ENCODE measurements at regions not wholly inside any gene's neighbourhood (a gene's known extent, or its start where the extent isn't known, plus 50 kb on each side); places are given as distances from the start of the nearest gene placed in this dataset.

- Mint-ChIP-seq H3K9me3 (ENCODE audit: low read depth) (peaks cover 19% of the 10 kb centered on the region), H3K36me3 (ENCODE audit: low read depth) (no peaks in the 10 kb centered on the region), H3K4me1 (no peaks in the 10 kb centered on the region), H3K27ac (no peak overlapping the region), H3K27me3 (no peaks in the 10 kb centered on the region), H3K4me3 (no peak overlapping the region)
- intact Hi-C loops (cut with DNase I, micrococcal nuclease), result no loop called here
- ChIA-PET POLR2A (no interaction called here), CTCF (no interaction called here)
- no peak for ATAC-seq
- no peak for DNase-seq
Measured at GRCh38 chr2:180394305-180394704, 387.2 kb upstream of the CWC22 start.

GRCh38 chr2:180385601-180386201 lies 378.6 kb upstream of the CWC22 start:
- POLR2A ChIA-PET, result no interaction called here
- Mint-ChIP-seq H3K27me3 (no peaks in the 10 kb centered on the region), H3K27ac (no peak overlapping the region), H3K4me1 (no peaks in the 10 kb centered on the region), H3K4me3 (no peak overlapping the region), H3K36me3 (ENCODE audit: low read depth) (no peaks in the 10 kb centered on the region), H3K9me3 (ENCODE audit: low read depth) (no peaks in the 10 kb centered on the region)
- intact Hi-C loops (cut with DNase I, micrococcal nuclease), result no loop called here
- ATAC-seq (no peak), DNase-seq (no peak)
- CTCF ChIA-PET, result no interaction called here

GRCh38 chr2:180376066-180376465 lies 369.0 kb upstream of the CWC22 start:
- H3K27me3 Mint-ChIP-seq, result no peaks in the 10 kb centered on the region
- intact Hi-C loops (cut with DNase I, micrococcal nuclease), result no loop called here
- POLR2A ChIA-PET, result no interaction called here

GRCh38 chr2:180374502-180375281 lies 367.6 kb upstream of the CWC22 start:
- no peak overlapping the region for H3K4me3 Mint-ChIP-seq
- ATAC-seq, result no peak
- H3K27me3 Mint-ChIP-seq, result no peaks in the 10 kb centered on the region
- H3K4me1 Mint-ChIP-seq, result no peaks in the 10 kb centered on the region
- H3K27ac Mint-ChIP-seq, result no peak overlapping the region
- intact Hi-C loops (cut with DNase I, micrococcal nuclease), result no loop called here
- no peaks in the 10 kb centered on the region for H3K9me3 Mint-ChIP-seq (ENCODE audit: low read depth)
- ChIA-PET POLR2A (no interaction called here), CTCF (no interaction called here)
- no peaks in the 10 kb centered on the region for H3K36me3 Mint-ChIP-seq (ENCODE audit: low read depth)
- no peak for DNase-seq

More at GRCh38 chr2:180376066-180376465, 369.0 kb upstream of the CWC22 start:
- CTCF ChIA-PET, result no interaction called here
- no peak for DNase-seq
- H3K4me3 Mint-ChIP-seq, result no peak overlapping the region
- no peak for ATAC-seq
- no peaks in the 10 kb centered on the region for H3K4me1 Mint-ChIP-seq
- no peaks in the 10 kb centered on the region for H3K9me3 Mint-ChIP-seq (ENCODE audit: low read depth)
- H3K27ac Mint-ChIP-seq, result no peak overlapping the region
- no peaks in the 10 kb centered on the region for H3K36me3 Mint-ChIP-seq (ENCODE audit: low read depth)

- no peaks in the 10 kb centered on the region for H3K4me1 Mint-ChIP-seq
- no peak overlapping the region for H3K27ac Mint-ChIP-seq
- no peaks in the 10 kb centered on the region for H3K27me3 Mint-ChIP-seq
- H3K4me3 Mint-ChIP-seq, result no peak overlapping the region
- H3K36me3 Mint-ChIP-seq (ENCODE audit: low read depth), result no peaks in the 10 kb centered on the region
- intact Hi-C loops (cut with DNase I, micrococcal nuclease), result no loop called here
- ATAC-seq (no peak), DNase-seq (no peak)
- ChIA-PET CTCF (no interaction called here), POLR2A (no interaction called here)
- no peaks in the 10 kb centered on the region for H3K9me3 Mint-ChIP-seq (ENCODE audit: low read depth)
Measured at GRCh38 chr2:180370511-180371205, 363.6 kb upstream of the CWC22 start.

- ATAC-seq (no peak), DNase-seq (no peak)
- CTCF ChIA-PET, result no interaction called here
- no peaks in the 10 kb centered on the region for H3K36me3 Mint-ChIP-seq (ENCODE audit: low read depth)
- POLR2A ChIA-PET, result no interaction called here
- H3K27me3 Mint-ChIP-seq, result no peaks in the 10 kb centered on the region
- intact Hi-C loops (cut with DNase I, micrococcal nuclease), result no loop called here
- no peaks in the 10 kb centered on the region for H3K4me1 Mint-ChIP-seq
- H3K27ac Mint-ChIP-seq, result no peak overlapping the region
- no peak overlapping the region for H3K4me3 Mint-ChIP-seq
- no peaks in the 10 kb centered on the region for H3K9me3 Mint-ChIP-seq (ENCODE audit: low read depth)
Measured at GRCh38 chr2:180368881-180369280, 361.8 kb upstream of the CWC22 start.

- Mint-ChIP-seq H3K4me1 (no peaks in the 10 kb centered on the region), H3K27me3 (no peaks in the 10 kb centered on the region), H3K36me3 (ENCODE audit: low read depth) (no peaks in the 10 kb centered on the region), H3K9me3 (ENCODE audit: low read depth) (no peaks in the 10 kb centered on the region), H3K27ac (no peak overlapping the region), H3K4me3 (no peak overlapping the region)
- ChIA-PET CTCF (no interaction called here), POLR2A (no interaction called here)
- no peak for DNase-seq
- intact Hi-C loops (cut with DNase I, micrococcal nuclease), result no loop called here
- ATAC-seq, result no peak
Measured at GRCh38 chr2:180367815-180368214, 360.7 kb upstream of the CWC22 start.

GRCh38 chr2:180366481-180366880 lies 359.4 kb upstream of the CWC22 start:
- ChIA-PET CTCF (no interaction called here), POLR2A (no interaction called here)
- DNase-seq (no peak), ATAC-seq (no peak)
- Mint-ChIP-seq H3K4me3 (no peak overlapping the region), H3K27ac (no peak overlapping the region), H3K36me3 (ENCODE audit: low read depth) (no peaks in the 10 kb centered on the region), H3K27me3 (no peaks in the 10 kb centered on the region), H3K9me3 (ENCODE audit: low read depth) (no peaks in the 10 kb centered on the region), H3K4me1 (no peaks in the 10 kb centered on the region)
- intact Hi-C loops (cut with DNase I, micrococcal nuclease), result no loop called here

GRCh38 chr2:180364719-180365118 lies 357.6 kb upstream of the CWC22 start:
- no peak overlapping the region for H3K4me3 Mint-ChIP-seq
- POLR2A ChIA-PET, result no interaction called here

GRCh38 chr2:180360283-180360618 lies 353.2 kb upstream of the CWC22 start:
- ChIA-PET POLR2A (no interaction called here), CTCF (no interaction called here)
- Mint-ChIP-seq H3K9me3 (ENCODE audit: low read depth) (no peaks in the 10 kb centered on the region), H3K4me3 (no peak overlapping the region), H3K4me1 (no peaks in the 10 kb centered on the region), H3K27ac (no peak overlapping the region), H3K36me3 (ENCODE audit: low read depth) (no peaks in the 10 kb centered on the region), H3K27me3 (no peaks in the 10 kb centered on the region)
- no peak for DNase-seq
- intact Hi-C loops (cut with DNase I, micrococcal nuclease), result no loop called here
- no peak for ATAC-seq

More at GRCh38 chr2:180364719-180365118, 357.6 kb upstream of the CWC22 start:
- H3K4me1 Mint-ChIP-seq, result no peaks in the 10 kb centered on the region
- DNase-seq (no peak), ATAC-seq (no peak)
- H3K27me3 Mint-ChIP-seq, result no peaks in the 10 kb centered on the region
- intact Hi-C loops (cut with DNase I, micrococcal nuclease), result no loop called here
- no peaks in the 10 kb centered on the region for H3K9me3 Mint-ChIP-seq (ENCODE audit: low read depth)
- CTCF ChIA-PET, result no interaction called here
- no peak overlapping the region for H3K27ac Mint-ChIP-seq
- H3K36me3 Mint-ChIP-seq (ENCODE audit: low read depth), result no peaks in the 10 kb centered on the region

- CTCF ChIA-PET, result no interaction called here
- no peak overlapping the region for H3K27ac Mint-ChIP-seq
- POLR2A ChIA-PET, result no interaction called here
- intact Hi-C loops (cut with DNase I, micrococcal nuclease), result loop anchor here in 1 of 2 experiments (5.0 kb wide), 1 partner anchor 698 kb away; no protein-coding TSS in a partner anchor
- H3K4me1 Mint-ChIP-seq, result no peaks in the 10 kb centered on the region
- H3K9me3 Mint-ChIP-seq (ENCODE audit: low read depth), result no peaks in the 10 kb centered on the region
- ATAC-seq (peak; percentile 30), DNase-seq (peak; percentile 10)
- H3K36me3 Mint-ChIP-seq (ENCODE audit: low read depth), result no peaks in the 10 kb centered on the region
- no peak overlapping the region for H3K4me3 Mint-ChIP-seq
- H3K27me3 Mint-ChIP-seq, result no peaks in the 10 kb centered on the region
Measured at GRCh38 chr2:180359522-180360282, 352.6 kb upstream of the CWC22 start.

GRCh38 chr2:180358458-180358857 lies 351.4 kb upstream of the CWC22 start:
- Mint-ChIP-seq H3K4me3 (no peak overlapping the region), H3K9me3 (ENCODE audit: low read depth) (no peaks in the 10 kb centered on the region), H3K27ac (no peak overlapping the region), H3K27me3 (no peaks in the 10 kb centered on the region), H3K36me3 (ENCODE audit: low read depth) (no peaks in the 10 kb centered on the region), H3K4me1 (no peaks in the 10 kb centered on the region)
- DNase-seq, result no peak
- ChIA-PET POLR2A (no interaction called here), CTCF (no interaction called here)
- intact Hi-C loops (cut with DNase I, micrococcal nuclease), result loop anchor here in 1 of 2 experiments (5.0 kb wide), 1 partner anchor 699 kb away; no protein-coding TSS in a partner anchor
- ATAC-seq, result no peak
